ENCODE measurements at regions not wholly inside any gene's neighbourhood (a gene's known extent, or its start where the extent isn't known, plus 50 kb on each side); places are given as distances from the start of the nearest gene placed in this dataset.

DNA sequence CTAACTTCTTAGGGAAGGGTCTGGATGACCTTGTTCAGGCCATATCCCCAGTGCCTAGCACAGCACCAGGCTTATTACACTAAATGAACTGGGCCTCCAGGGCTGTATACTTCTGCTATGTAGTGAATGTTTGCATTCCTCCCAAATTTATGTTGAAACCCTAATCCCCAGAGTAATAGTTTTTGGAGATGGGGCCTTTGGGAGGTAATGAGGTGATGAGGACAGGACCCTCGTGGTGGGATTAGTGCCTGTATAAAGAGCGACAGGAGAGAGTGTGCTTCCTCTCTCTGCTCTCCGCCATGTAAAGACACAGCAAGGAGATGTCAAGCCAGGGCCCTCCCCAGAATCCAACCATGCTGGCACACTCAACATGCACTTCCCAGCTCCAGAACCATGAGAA, 148.3 kb downstream of the SEC61B start:
- no peak for TF ChIP-seq ATF2 (CRISPR knock-in tag; IDR thresholded peaks at IDR 0.05; ENCODE audit: borderline replicate concordance, low read depth)
- TF ChIP-seq CTCF (IDR thresholded peaks at IDR 0.05) = no peak

Measured in WTC11 (cell line).